ENCODE measurements at regions not wholly inside any gene's neighbourhood (a gene's known extent, or its start where the extent isn't known, plus 50 kb on each side); places are given as distances from the start of the nearest gene placed in this dataset.

- H3K4me1 Mint-ChIP-seq = peaks cover 44% of the 10 kb centered on the region
- no peak for DNase-seq
- peaks cover 5% of the 10 kb centered on the region for H3K27me3 Mint-ChIP-seq (ENCODE audit: low read depth, poor library complexity)
- no peak for TF ChIP-seq CTCF (IDR thresholded peaks at IDR 0.05)
- no peaks in the 10 kb centered on the region for H3K36me3 Mint-ChIP-seq (ENCODE audit: low read depth)
- H3K9me3 Mint-ChIP-seq = no peaks in the 10 kb centered on the region
- no peak overlapping the region for H3K27ac Mint-ChIP-seq
- no peak overlapping the region for H3K4me3 Mint-ChIP-seq
Measured at GRCh38 chr12:66017736-66018135, 112.8 kb downstream of the LLPH start.
